Neural cell (in vitro differentiated cells): ENCODE measurements at regions not wholly inside any gene's neighbourhood (a gene's known extent, or its start where the extent isn't known, plus 50 kb on each side); places are given as distances from the start of the nearest gene placed in this dataset.

Experiments
- EP300 ChIP-seq: fragments of 450-650 bp; conservative IDR thresholded peaks from 2 replicates; pipeline ENCODE4 v1.6.1; 2014; ENCODE audit warnings: antibody characterized with exemption, mild to moderate bottlenecking, moderate library complexity; ENCODE audit not compliant: poor library complexity, severe bottlenecking
- EZH2 ChIP-seq: fragments of 200-600, 300-800 bp; shearing (Covaris generic), sonication (generic); IDR thresholded peaks from 2 replicates; pipeline ENCODE4 v1.6.1; 2014; ENCODE audit warnings: antibody characterized with exemption, low read length, borderline replicate concordance, mild to moderate bottlenecking; ENCODE audit not compliant: insufficient read depth, poor library complexity, severe bottlenecking
- MXI1 ChIP-seq: fragments of 450-650 bp; conservative IDR thresholded peaks from 2 replicates; pipeline ENCODE4 v1.6.1; 2014; ENCODE audit warnings: antibody characterized with exemption, mild to moderate bottlenecking; ENCODE audit not compliant: poor library complexity, severe bottlenecking
- POLR2AphosphoS5 ChIP-seq: IDR thresholded peaks from 2 replicates; pipeline ENCODE4 v1.6.1; 2012
- RAD21 ChIP-seq: fragments of 450-650 bp; conservative IDR thresholded peaks from 2 replicates; pipeline ENCODE4 v1.6.1; 2014; ENCODE audit warnings: antibody characterized with exemption, mild to moderate bottlenecking, moderate library complexity
- REST ChIP-seq: IDR thresholded peaks from 2 replicates; pipeline ENCODE4 v1.6.1; 2012; ENCODE audit warnings: borderline replicate concordance
- SMC3 ChIP-seq: fragments of 450-650 bp; conservative IDR thresholded peaks from 2 replicates; pipeline ENCODE4 v1.6.1; 2014; ENCODE audit warnings: antibody characterized with exemption, mild to moderate bottlenecking, moderate library complexity; ENCODE audit not compliant: poor library complexity
- TAF1 ChIP-seq: IDR thresholded peaks from 2 replicates; pipeline ENCODE4 v1.6.1; 2012; ENCODE audit warnings: low read depth
- TF ChIP-seq, protein P1 (sequence below): fragments of 450-650 bp; IDR thresholded peaks from 2 replicates; pipeline ENCODE4 v1.5.1; 2014; ENCODE audit warnings: antibody characterized with exemption, mild to moderate bottlenecking, moderate library complexity; ENCODE audit not compliant: poor library complexity, severe bottlenecking

DNA sequence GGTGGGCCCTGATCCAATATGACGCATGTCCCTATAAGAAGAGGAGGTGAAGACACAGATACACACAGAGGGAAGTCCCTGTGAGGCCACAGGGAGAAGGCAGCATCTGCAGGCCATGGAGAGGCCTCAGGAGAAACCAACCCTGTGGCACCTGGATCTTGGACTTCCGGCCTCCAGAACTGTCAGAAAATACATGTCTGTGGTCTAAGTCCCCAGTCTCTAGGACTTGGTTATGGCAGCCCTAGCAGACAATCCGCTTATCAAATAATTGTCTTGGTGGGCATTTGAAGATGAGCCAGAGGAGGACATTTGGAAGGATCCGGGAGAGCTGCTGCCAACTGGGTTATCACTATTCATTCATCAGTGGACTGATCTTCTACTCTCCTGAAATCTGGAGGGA, 57.6 kb upstream of the FOXQ1 start:
- TF ChIP-seq, protein P1, sequence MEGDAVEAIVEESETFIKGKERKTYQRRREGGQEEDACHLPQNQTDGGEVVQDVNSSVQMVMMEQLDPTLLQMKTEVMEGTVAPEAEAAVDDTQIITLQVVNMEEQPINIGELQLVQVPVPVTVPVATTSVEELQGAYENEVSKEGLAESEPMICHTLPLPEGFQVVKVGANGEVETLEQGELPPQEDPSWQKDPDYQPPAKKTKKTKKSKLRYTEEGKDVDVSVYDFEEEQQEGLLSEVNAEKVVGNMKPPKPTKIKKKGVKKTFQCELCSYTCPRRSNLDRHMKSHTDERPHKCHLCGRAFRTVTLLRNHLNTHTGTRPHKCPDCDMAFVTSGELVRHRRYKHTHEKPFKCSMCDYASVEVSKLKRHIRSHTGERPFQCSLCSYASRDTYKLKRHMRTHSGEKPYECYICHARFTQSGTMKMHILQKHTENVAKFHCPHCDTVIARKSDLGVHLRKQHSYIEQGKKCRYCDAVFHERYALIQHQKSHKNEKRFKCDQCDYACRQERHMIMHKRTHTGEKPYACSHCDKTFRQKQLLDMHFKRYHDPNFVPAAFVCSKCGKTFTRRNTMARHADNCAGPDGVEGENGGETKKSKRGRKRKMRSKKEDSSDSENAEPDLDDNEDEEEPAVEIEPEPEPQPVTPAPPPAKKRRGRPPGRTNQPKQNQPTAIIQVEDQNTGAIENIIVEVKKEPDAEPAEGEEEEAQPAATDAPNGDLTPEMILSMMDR = no peak
- TF ChIP-seq EP300 (no peak), TAF1 (no peak), POLR2AphosphoS5 (no peak), RAD21 (no peak), SMC3 (no peak), REST (no peak), EZH2 (no peak), MXI1 (no peak)
